Uterus (tissue), 3 donors: ENCODE measurements at regions not wholly inside any gene's neighbourhood (a gene's known extent, or its start where the extent isn't known, plus 50 kb on each side); places are given as distances from the start of the nearest gene placed in this dataset.

Source experiments
- DNase-seq, 2 donors: peaks; one replicate each; pipeline ENCODE4 v3.0.0-alpha.2; 2019 to 2020
- H3K27ac ChIP-seq, 2 donors: fragments of 200-600 bp; sonication (generic); 1 replicate in 1 of 2; 2 replicates in 1 of 2; pipeline ENCODE4 v1.5.1; 2016 to 2018
- H3K27me3 ChIP-seq, 2 donors: fragments of 200-600 bp; sonication (generic); one replicate each; pipeline ENCODE4 v1.5.1; 2018 to 2019; ENCODE audit warnings: control low read depth in 1 of 2
- H3K36me3 ChIP-seq, 2 donors: fragments of 200-600 bp; sonication (generic); one replicate each; pipeline ENCODE4 v1.5.1; 2019; ENCODE audit warnings: control low read depth in 1 of 2
- H3K4me1 ChIP-seq, 2 donors: fragments of 200-600 bp; sonication (generic); one replicate each; pipeline ENCODE4 v1.5.1; 2018 to 2019; ENCODE audit warnings: control low read depth in 1 of 2
- H3K4me3 ChIP-seq, 2 donors: fragments of 200-600 bp; sonication (generic); 1 replicate in 1 of 2; 2 replicates in 1 of 2; pipeline ENCODE4 v1.5.1; 2018 to 2019; ENCODE audit warnings: mild to moderate bottlenecking in 1 of 2
- H3K9me3 ChIP-seq, 2 donors: fragments of 200-600 bp; sonication (generic); one replicate each; pipeline ENCODE4 v1.5.1; 2019; ENCODE audit warnings: control low read depth in 1 of 2
- POLR2A ChIP-seq, 2 donors: fragments of 450-650 bp; IDR thresholded peaks; one replicate each; pipeline ENCODE4 v1.6.1; 2016; ENCODE audit warnings: antibody characterized with exemption in 2 of 2, mild to moderate bottlenecking in 1 of 2, moderate library complexity in 1 of 2
- intact Hi-C: fragments of 100-400 bp; cut with DNase I; formaldehyde crosslinking; loops from one replicate; pipeline ENCODE4 v1.15.1; 2023; ENCODE audit warnings: low total_unique reads
- TF ChIP-seq, protein P1 (sequence below), 4 experiments: fragments of 200-600 bp in 2 of 4; fragments of 450-650 bp in 2 of 4; sonication (generic) in 2 of 4; IDR thresholded peaks; one replicate each; pipeline ENCODE4 v1.5.1; 2016 to 2019; ENCODE audit warnings: antibody characterized with exemption in 4 of 4, mild to moderate bottlenecking in 2 of 4, moderate library complexity in 1 of 4
- donor health status: DM: yes; HTN: yes; CAD: no.

DNA sequence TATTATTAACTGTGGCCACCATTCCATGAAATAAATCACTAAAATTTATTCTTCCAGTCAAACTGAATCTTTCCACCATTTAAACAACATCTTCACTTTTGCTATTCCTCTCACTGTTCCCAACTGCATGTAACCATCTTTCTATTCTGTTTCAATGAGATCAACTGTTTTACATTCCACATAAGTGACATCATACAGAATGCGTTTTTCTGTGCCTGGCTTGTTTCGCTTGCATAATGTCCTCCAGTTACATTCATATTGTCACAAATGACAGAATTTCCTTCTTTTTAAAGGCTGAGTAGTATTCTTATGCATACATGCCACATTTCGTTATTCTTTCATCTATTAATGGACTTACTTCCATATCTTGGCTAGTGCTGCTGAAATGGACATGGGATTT is 738.2 kb downstream of the SEMA5A start:
- Histone ChIP-seq H3K9me3 (no peaks in the 10 kb centered on the region), H3K27me3 (no peaks in the 10 kb centered on the region), H3K4me3 (no peak overlapping the region), H3K27ac (no peak overlapping the region), H3K36me3 (no peaks in the 10 kb centered on the region), H3K4me1 (no peaks in the 10 kb centered on the region)
- DNase-seq: no peak
- intact Hi-C loops: no loop called here
- TF ChIP-seq, protein P1, sequence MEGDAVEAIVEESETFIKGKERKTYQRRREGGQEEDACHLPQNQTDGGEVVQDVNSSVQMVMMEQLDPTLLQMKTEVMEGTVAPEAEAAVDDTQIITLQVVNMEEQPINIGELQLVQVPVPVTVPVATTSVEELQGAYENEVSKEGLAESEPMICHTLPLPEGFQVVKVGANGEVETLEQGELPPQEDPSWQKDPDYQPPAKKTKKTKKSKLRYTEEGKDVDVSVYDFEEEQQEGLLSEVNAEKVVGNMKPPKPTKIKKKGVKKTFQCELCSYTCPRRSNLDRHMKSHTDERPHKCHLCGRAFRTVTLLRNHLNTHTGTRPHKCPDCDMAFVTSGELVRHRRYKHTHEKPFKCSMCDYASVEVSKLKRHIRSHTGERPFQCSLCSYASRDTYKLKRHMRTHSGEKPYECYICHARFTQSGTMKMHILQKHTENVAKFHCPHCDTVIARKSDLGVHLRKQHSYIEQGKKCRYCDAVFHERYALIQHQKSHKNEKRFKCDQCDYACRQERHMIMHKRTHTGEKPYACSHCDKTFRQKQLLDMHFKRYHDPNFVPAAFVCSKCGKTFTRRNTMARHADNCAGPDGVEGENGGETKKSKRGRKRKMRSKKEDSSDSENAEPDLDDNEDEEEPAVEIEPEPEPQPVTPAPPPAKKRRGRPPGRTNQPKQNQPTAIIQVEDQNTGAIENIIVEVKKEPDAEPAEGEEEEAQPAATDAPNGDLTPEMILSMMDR (IDR thresholded peaks at IDR 0.05): no peak
- no peak for TF ChIP-seq POLR2A (IDR thresholded peaks at IDR 0.05)

DNA sequence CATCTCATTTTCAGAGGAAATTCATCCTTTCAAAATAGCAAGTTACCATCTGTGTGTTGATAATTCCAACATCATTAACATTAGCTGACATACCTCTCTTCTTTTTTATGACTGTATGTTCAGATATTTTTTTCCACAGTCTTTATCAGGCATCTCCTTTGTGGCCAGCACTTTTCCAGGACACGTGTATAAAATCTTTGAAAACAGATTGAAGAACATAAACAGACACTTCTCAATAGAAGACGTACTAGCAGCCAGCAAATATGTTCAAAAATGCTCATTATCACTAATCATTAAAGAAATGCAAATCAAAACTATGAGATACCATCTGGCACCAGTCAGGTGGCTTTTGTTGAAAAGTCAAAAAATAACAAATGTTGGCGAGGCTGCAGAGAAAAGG is 734.3 kb downstream of the SEMA5A start:
- TF ChIP-seq, protein P1 (IDR thresholded peaks at IDR 0.05): no peak
- no peak for TF ChIP-seq POLR2A (IDR thresholded peaks at IDR 0.05)
- intact Hi-C loops: no loop called here
- H3K27me3 ChIP-seq: no peaks in the 10 kb centered on the region
- no peaks in the 10 kb centered on the region for H3K36me3 ChIP-seq
- H3K27ac ChIP-seq: no peak overlapping the region
- DNase-seq: no peak
- no peak overlapping the region for H3K4me3 ChIP-seq
- H3K4me1 ChIP-seq: no peaks in the 10 kb centered on the region
- no peaks in the 10 kb centered on the region for H3K9me3 ChIP-seq

DNA sequence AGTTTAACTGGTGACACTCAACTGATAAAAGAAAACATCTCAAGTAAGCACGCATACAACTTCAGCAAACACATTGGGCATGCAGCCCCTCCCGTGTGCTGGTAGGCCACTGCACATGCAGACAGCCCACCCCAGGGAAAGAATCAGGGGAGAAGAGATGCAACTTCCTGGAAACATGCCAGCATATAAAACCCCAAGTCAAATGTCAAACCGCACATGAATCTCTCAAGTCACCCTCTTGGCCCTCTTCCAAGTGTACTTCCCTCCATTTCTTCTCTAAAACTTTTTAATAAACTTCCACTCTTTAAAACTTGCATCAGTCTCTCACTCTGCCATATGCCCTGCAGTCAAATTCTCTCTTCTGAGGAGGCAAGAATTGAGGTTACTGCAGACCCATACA is 732.7 kb downstream of the SEMA5A start:
- no peak for DNase-seq
- Histone ChIP-seq H3K27ac (no peak overlapping the region), H3K4me1 (no peaks in the 10 kb centered on the region), H3K27me3 (no peaks in the 10 kb centered on the region), H3K4me3 (no peak overlapping the region), H3K9me3 (no peaks in the 10 kb centered on the region), H3K36me3 (no peaks in the 10 kb centered on the region)
- no peak for TF ChIP-seq POLR2A (IDR thresholded peaks at IDR 0.05)
- TF ChIP-seq, protein P1 (IDR thresholded peaks at IDR 0.05): no peak
- intact Hi-C loops: no loop called here

DNA sequence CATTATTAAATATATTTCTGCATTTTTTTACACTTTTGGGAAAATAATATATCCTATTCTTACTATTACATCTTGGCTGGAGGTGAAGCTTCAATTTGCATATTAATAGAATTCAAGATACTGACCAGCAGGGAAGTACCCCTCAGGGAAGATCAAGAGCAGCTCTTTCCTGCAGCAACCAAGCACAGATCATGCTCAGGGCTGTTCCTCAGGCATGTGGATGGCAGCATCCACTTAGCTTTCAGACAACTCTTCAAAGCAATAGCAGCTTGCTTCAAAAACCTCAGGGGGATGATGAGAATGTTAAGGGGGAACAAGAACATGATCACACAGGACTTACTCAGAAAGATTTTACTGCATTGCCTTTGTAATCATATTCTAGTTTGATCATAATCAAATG is 731.8 kb downstream of the SEMA5A start:
- Histone ChIP-seq H3K36me3 (no peaks in the 10 kb centered on the region), H3K9me3 (no peaks in the 10 kb centered on the region), H3K27me3 (no peaks in the 10 kb centered on the region), H3K4me3 (no peak overlapping the region), H3K4me1 (no peaks in the 10 kb centered on the region), H3K27ac (no peak overlapping the region)
- intact Hi-C loops: no loop called here
- TF ChIP-seq, protein P1 (IDR thresholded peaks at IDR 0.05): no peak
- no peak for TF ChIP-seq POLR2A (IDR thresholded peaks at IDR 0.05)
- DNase-seq: no peak

DNA sequence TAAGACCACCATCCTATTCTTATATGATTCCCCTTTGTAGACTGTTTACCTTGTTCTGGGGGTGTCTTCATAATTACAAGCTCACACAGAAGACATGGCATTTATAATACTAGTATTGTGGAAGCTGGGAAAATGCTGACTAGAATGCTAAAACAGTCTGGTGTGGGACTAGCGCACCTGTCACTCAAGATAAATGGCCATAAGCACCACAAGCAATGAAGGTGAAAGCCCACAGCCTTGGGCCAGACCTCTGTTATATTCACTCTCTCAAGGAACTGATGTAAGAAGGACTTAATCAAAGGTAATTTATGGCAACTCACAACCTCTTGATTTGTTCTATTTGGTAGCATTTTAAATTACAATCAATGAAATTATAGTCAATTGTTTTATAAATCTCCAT is 721.5 kb downstream of the SEMA5A start:
- Histone ChIP-seq H3K27ac (no peak overlapping the region), H3K9me3 (no peaks in the 10 kb centered on the region), H3K4me1 (peaks cover 0 to 8% of the 10 kb centered on the region in 2 donors), H3K36me3 (no peaks in the 10 kb centered on the region), H3K4me3 (no peak overlapping the region), H3K27me3 (no peaks in the 10 kb centered on the region)
- no peak for DNase-seq
- TF ChIP-seq, protein P1 (IDR thresholded peaks at IDR 0.05): no peak
- TF ChIP-seq POLR2A (IDR thresholded peaks at IDR 0.05): no peak
- intact Hi-C loops: no loop called here
